Gastrocnemius medialis (tissue), 4 donors: ENCODE measurements at regions not wholly inside any gene's neighbourhood (a gene's known extent, or its start where the extent isn't known, plus 50 kb on each side); places are given as distances from the start of the nearest gene placed in this dataset.

ENCODE experiments used
- ATAC-seq, 2 donors: fragments of 150-250 bp; one replicate each; pipeline ENCODE4 v1.9.1; 2016
- DNase-seq, 2 donors: peaks; one replicate each; pipeline ENCODE4 v3.0.0-alpha.2; 2019
- H3K27ac ChIP-seq, 4 donors: fragments of 200-600 bp; sonication (generic); 1 replicate in 1 of 4; 2 replicates in 3 of 4; pipeline ENCODE4 v1.5.1; 2016 to 2018; ENCODE audit warnings: mild to moderate bottlenecking in 2 of 4, moderate library complexity in 1 of 4
- H3K27me3 ChIP-seq, 3 donors: fragments of 200-600 bp; sonication (generic) in 2 of 3; 1 replicate in 1 of 3; 2 replicates in 2 of 3; pipeline versions ENCODE4 v1.5.1 to v1.6.0; 2016 to 2019; ENCODE audit warnings: mild to moderate bottlenecking in 1 of 3, moderate library complexity in 1 of 3
- H3K36me3 ChIP-seq, 2 donors: fragments of 200-600 bp; sonication (generic) in 1 of 2; one replicate each; pipeline ENCODE4 v1.5.1; 2017 to 2018
- H3K4me1 ChIP-seq, 2 donors: fragments of 200-600 bp; sonication (generic) in 1 of 2; one replicate each; pipeline ENCODE4 v1.5.1; 2016 to 2017; ENCODE audit warnings: mild to moderate bottlenecking in 2 of 2
- H3K4me3 ChIP-seq, 4 donors: fragments of 200-600 bp; sonication (generic) in 3 of 4; 1 replicate in 1 of 4; 2 replicates in 3 of 4; pipeline ENCODE4 v1.5.1; 2016 to 2019; ENCODE audit warnings: mild to moderate bottlenecking in 2 of 4
- H3K9me3 ChIP-seq, 3 donors: fragments of 200-600 bp; sonication (generic) in 2 of 3; 1 replicate in 1 of 3; 2 replicates in 2 of 3; pipeline ENCODE4 v1.5.1; 2016 to 2019
- CTCF ChIP-seq, 5 experiments: fragments of 450-650 bp in 3 of 5; fragments of 200-600 bp in 2 of 5; sonication (generic) in 2 of 5; IDR thresholded peaks in 4 of 5; conservative IDR thresholded peaks in 1 of 5; 1 replicate in 4 of 5; 2 replicates in 1 of 5; pipeline ENCODE4 v1.5.1; 2016 to 2019; ENCODE audit warnings: antibody characterized with exemption in 5 of 5, mild to moderate bottlenecking in 3 of 5, moderate library complexity in 3 of 5
- POLR2A ChIP-seq, 2 donors: fragments of 450-650 bp; IDR thresholded peaks; one replicate each; pipeline ENCODE4 v1.6.1; 2017; ENCODE audit warnings: antibody characterized with exemption in 2 of 2, mild to moderate bottlenecking in 2 of 2, moderate library complexity in 2 of 2
- in situ Hi-C, 4 donors: fragments of 200-750 bp; cut with MboI; loops; one replicate each; pipeline versions ENCODE4 v1.15.0 to v1.8.0; 2017; ENCODE audit warnings: low sequenced_read_pairs in 4 of 4
- intact Hi-C: fragments of 100-400 bp; cut with DNase I; formaldehyde crosslinking; loops from one replicate; pipeline ENCODE4 v1.15.1; 2023; ENCODE audit warnings: low total_unique reads

- Histone ChIP-seq H3K9me3 (no peaks in the 10 kb centered on the region), H3K4me1 (no peaks in the 10 kb centered on the region), H3K36me3 (no peaks in the 10 kb centered on the region), H3K4me3 (no peak overlapping the region), H3K27me3 (no peaks in the 10 kb centered on the region), H3K27ac (no peak overlapping the region)
- DNase-seq (no peak), ATAC-seq (no peak)
- in situ Hi-C loops, result no loop called here
- TF ChIP-seq CTCF (IDR thresholded peaks at IDR 0.05 in 4 of 5, conservative IDR thresholded peaks at IDR 0.05 in 1 of 5), result no peak
- TF ChIP-seq POLR2A (IDR thresholded peaks at IDR 0.05), result no peak
- intact Hi-C loops, result no loop called here
These were observed 108.5 kb upstream of the ALX4 start for GRCh38 chr11:44418456-44418830.

- no peak for DNase-seq
- H3K4me1 ChIP-seq, result no peaks in the 10 kb centered on the region
- no peaks in the 10 kb centered on the region for H3K27me3 ChIP-seq
- H3K9me3 ChIP-seq, result no peaks in the 10 kb centered on the region
- in situ Hi-C loops, result no loop called here
- ATAC-seq, result no peak
- intact Hi-C loops, result no loop called here
- H3K4me3 ChIP-seq, result no peak overlapping the region
- no peaks in the 10 kb centered on the region for H3K36me3 ChIP-seq
- H3K27ac ChIP-seq, result no peak overlapping the region
- TF ChIP-seq POLR2A (IDR thresholded peaks at IDR 0.05) (no peak), CTCF (IDR thresholded peaks at IDR 0.05 in 4 of 5, conservative IDR thresholded peaks at IDR 0.05 in 1 of 5) (no peak)
These were observed 111.2 kb upstream of the ALX4 start for GRCh38 chr11:44421090-44421675.

GRCh38 chr11:44423289-44423688, 113.3 kb upstream of the ALX4 start:
- Histone ChIP-seq H3K27me3 (no peaks in the 10 kb centered on the region), H3K36me3 (no peaks in the 10 kb centered on the region), H3K9me3 (no peaks in the 10 kb centered on the region), H3K4me3 (no peak overlapping the region), H3K27ac (no peak overlapping the region), H3K4me1 (no peaks in the 10 kb centered on the region)
- intact Hi-C loops, result no loop called here
- TF ChIP-seq POLR2A (IDR thresholded peaks at IDR 0.05), result no peak
- no peak for TF ChIP-seq CTCF (IDR thresholded peaks at IDR 0.05 in 4 of 5, conservative IDR thresholded peaks at IDR 0.05 in 1 of 5)
- no peak for DNase-seq
- ATAC-seq, result no peak
- in situ Hi-C loops, result no loop called here

- DNase-seq (no peak), ATAC-seq (no peak)
- intact Hi-C loops, result no loop called here
- TF ChIP-seq POLR2A (IDR thresholded peaks at IDR 0.05), result no peak
- no peaks in the 10 kb centered on the region for H3K36me3 ChIP-seq
- no peak overlapping the region for H3K4me3 ChIP-seq
- in situ Hi-C loops, result no loop called here
- no peaks in the 10 kb centered on the region for H3K9me3 ChIP-seq
- H3K27ac ChIP-seq, result no peak overlapping the region
- no peaks in the 10 kb centered on the region for H3K4me1 ChIP-seq
- no peaks in the 10 kb centered on the region for H3K27me3 ChIP-seq
These were observed 114.9 kb upstream of the ALX4 start for GRCh38 chr11:44424841-44425240.

GRCh38 chr11:44426119-44426518, 116.2 kb upstream of the ALX4 start:
- Histone ChIP-seq H3K4me1 (no peaks in the 10 kb centered on the region), H3K9me3 (no peaks in the 10 kb centered on the region), H3K27ac (no peak overlapping the region), H3K36me3 (no peaks in the 10 kb centered on the region), H3K4me3 (no peak overlapping the region), H3K27me3 (no peaks in the 10 kb centered on the region)
- DNase-seq (no peak), ATAC-seq (no peak)
- in situ Hi-C loops (no loop called here), intact Hi-C loops (no loop called here)
- TF ChIP-seq CTCF (IDR thresholded peaks at IDR 0.05 in 4 of 5, conservative IDR thresholded peaks at IDR 0.05 in 1 of 5), result no peak
- TF ChIP-seq POLR2A (IDR thresholded peaks at IDR 0.05), result no peak
